Posterior vena cava (tissue), 2 donors: ENCODE measurements at regions not wholly inside any gene's neighbourhood (a gene's known extent, or its start where the extent isn't known, plus 50 kb on each side); places are given as distances from the start of the nearest gene placed in this dataset.
A peak's percentile ranks its signal among the peaks of the same experiment; 100 is the strongest.
"Not testable (repeated sequence)": the region's sequence is repeated elsewhere in the genome, so short reads cannot be mapped to it uniquely, and the experiment has no call there.

ENCODE experiments used
- DNase-seq: peaks from one replicate; pipeline ENCODE4 v3.0.0-alpha.2; 2020; ENCODE audit warnings: low spot score
- intact Hi-C, 2 donors: fragments of 100-400 bp; cut with DNase I; formaldehyde crosslinking; loops; one replicate each; pipeline versions ENCODE4 v1.14.1 to v1.14.2; 2022 to 2023
- donor health status: DM: yes; HTN: yes; CAD: no.
- donor health status: DM: yes; HTN: yes; CAD: no.

GRCh38 chr7:17039372-17039771 lies 157.6 kb upstream of the AGR3 start:
- DNase-seq: no peak
- intact Hi-C loops: no loop called here

GRCh38 chr7:17040716-17041115 lies 158.9 kb upstream of the AGR3 start:
- intact Hi-C loops: no loop called here
- DNase-seq: no peak

- DNase-seq: no peak
These were observed 159.5 kb upstream of the AGR3 start for GRCh38 chr7:17041324-17041723.

GRCh38 chr7:17042211-17042610 lies 160.4 kb upstream of the AGR3 start:
- no peak for DNase-seq
- intact Hi-C loops: no loop called here

More at GRCh38 chr7:17041324-17041723, 159.5 kb upstream of the AGR3 start:
- intact Hi-C loops: no loop called here

- intact Hi-C loops: no loop called here
These were observed 161.5 kb upstream of the AGR3 start for GRCh38 chr7:17043012-17043877.

GRCh38 chr7:17044396-17044795 lies 162.6 kb upstream of the AGR3 start:
- intact Hi-C loops: no loop called here
- no peak for DNase-seq

More at GRCh38 chr7:17043012-17043877, 161.5 kb upstream of the AGR3 start:
- DNase-seq: no peak

- intact Hi-C loops: loop anchor here in 1 of 2 donors (5.0 kb wide), 1 partner anchor 258 kb away; no protein-coding TSS in a partner anchor
- no peak for DNase-seq
These were observed 163.1 kb upstream of the AGR3 start for GRCh38 chr7:17044861-17045260.

GRCh38 chr7:17046259-17046658 lies 164.5 kb upstream of the AGR3 start:
- DNase-seq: no peak
- intact Hi-C loops: loop anchor here in 1 of 2 donors (5.0 kb wide), 1 partner anchor 259 kb away; no protein-coding TSS in a partner anchor

- intact Hi-C loops: loop anchor here in 1 of 2 donors (5.0 kb wide), 1 partner anchor 259 kb away; no protein-coding TSS in a partner anchor
- DNase-seq: peak; percentile 38
These were observed 164.9 kb upstream of the AGR3 start for GRCh38 chr7:17046666-17047065.

- intact Hi-C loops: not testable (repeated sequence)
These were observed 171.4 kb upstream of the AGR3 start for GRCh38 chr7:17053164-17053563.

GRCh38 chr7:17054206-17054605 lies 172.4 kb upstream of the AGR3 start:
- DNase-seq: no peak
- intact Hi-C loops: no loop called here

More at GRCh38 chr7:17053164-17053563, 171.4 kb upstream of the AGR3 start:
- DNase-seq: not testable (repeated sequence)

GRCh38 chr7:17054836-17055235 lies 173.1 kb upstream of the AGR3 start:
- DNase-seq: no peak
- intact Hi-C loops: no loop called here

GRCh38 chr7:17055596-17055995 lies 173.8 kb upstream of the AGR3 start:
- intact Hi-C loops: no loop called here
- no peak for DNase-seq

- intact Hi-C loops: no loop called here
- DNase-seq: no peak
These were observed 174.8 kb upstream of the AGR3 start for GRCh38 chr7:17056491-17057142.

- intact Hi-C loops: no loop called here
- DNase-seq: no peak
These were observed 175.3 kb upstream of the AGR3 start for GRCh38 chr7:17057143-17057509.

GRCh38 chr7:17058568-17058967 lies 176.8 kb upstream of the AGR3 start:
- no peak for DNase-seq
- intact Hi-C loops: no loop called here

- intact Hi-C loops: no loop called here
- no peak for DNase-seq
These were observed 178.3 kb upstream of the AGR3 start for GRCh38 chr7:17060051-17060450.

- intact Hi-C loops: no loop called here
- no peak for DNase-seq
These were observed 179.7 kb upstream of the AGR3 start for GRCh38 chr7:17061443-17061842.

- DNase-seq: no peak
- intact Hi-C loops: no loop called here
These were observed 180.6 kb upstream of the AGR3 start for GRCh38 chr7:17062151-17063044.

GRCh38 chr7:17063045-17063383 lies 181.2 kb upstream of the AGR3 start:
- intact Hi-C loops: no loop called here
- no peak for DNase-seq
